NCI-H1105 (cell line): ENCODE measurements at regions not wholly inside any gene's neighbourhood (a gene's known extent, or its start where the extent isn't known, plus 50 kb on each side); places are given as distances from the start of the nearest gene placed in this dataset.

Experiments
- DNase-seq: peaks from one replicate; lab custom pipeline; 2025; lab: John Stamatoyannopoulos, UW

GRCh38 chr5:167594750-167595149 is 696.7 kb upstream of the WWC1 start:
- no peak for DNase-seq

- DNase-seq: no peak
Measured at GRCh38 chr5:167595196-167595595, 696.2 kb upstream of the WWC1 start.

- no peak for DNase-seq
Measured at GRCh38 chr5:167598166-167598565, 693.3 kb upstream of the WWC1 start.

- DNase-seq: no peak
Measured at GRCh38 chr5:167602067-167602466, 689.4 kb upstream of the WWC1 start.

GRCh38 chr5:167603135-167603534 is 688.3 kb upstream of the WWC1 start:
- DNase-seq: no peak

- DNase-seq: no peak
Measured at GRCh38 chr5:167608390-167609272, 682.8 kb upstream of the WWC1 start.

GRCh38 chr5:167614294-167615021 is 677.0 kb upstream of the WWC1 start:
- DNase-seq: no peak

- DNase-seq: no peak
Measured at GRCh38 chr5:167616043-167616890, 675.2 kb upstream of the WWC1 start.

- DNase-seq: no peak
Measured at GRCh38 chr5:167623354-167623753, 668.1 kb upstream of the WWC1 start.

GRCh38 chr5:167624053-167624452 is 667.4 kb upstream of the WWC1 start:
- no peak for DNase-seq

- DNase-seq: no peak
Measured at GRCh38 chr5:167626341-167627123, 664.9 kb upstream of the WWC1 start.

- no peak for DNase-seq
Measured at GRCh38 chr5:167629634-167630033, 661.8 kb upstream of the WWC1 start.

GRCh38 chr5:167631191-167631590 is 660.3 kb upstream of the WWC1 start:
- DNase-seq: no peak

- DNase-seq: no peak
Measured at GRCh38 chr5:167633114-167633513, 658.3 kb upstream of the WWC1 start.

GRCh38 chr5:167633931-167634341 is 657.5 kb upstream of the WWC1 start:
- no peak for DNase-seq

- no peak for DNase-seq
Measured at GRCh38 chr5:167634432-167634831, 657.0 kb upstream of the WWC1 start.

- DNase-seq: no peak
Measured at GRCh38 chr5:167638816-167639215, 652.6 kb upstream of the WWC1 start.

- DNase-seq: no peak
Measured at GRCh38 chr5:167639273-167639672, 652.2 kb upstream of the WWC1 start.

- no peak for DNase-seq
Measured at GRCh38 chr5:167639766-167640165, 651.7 kb upstream of the WWC1 start.

GRCh38 chr5:167642181-167642580 is 649.3 kb upstream of the WWC1 start:
- no peak for DNase-seq

GRCh38 chr5:167642779-167643517 is 648.5 kb upstream of the WWC1 start:
- DNase-seq: no peak
